ENCODE measurements at regions not wholly inside any gene's neighbourhood (a gene's known extent, or its start where the extent isn't known, plus 50 kb on each side); places are given as distances from the start of the nearest gene placed in this dataset.

DNA sequence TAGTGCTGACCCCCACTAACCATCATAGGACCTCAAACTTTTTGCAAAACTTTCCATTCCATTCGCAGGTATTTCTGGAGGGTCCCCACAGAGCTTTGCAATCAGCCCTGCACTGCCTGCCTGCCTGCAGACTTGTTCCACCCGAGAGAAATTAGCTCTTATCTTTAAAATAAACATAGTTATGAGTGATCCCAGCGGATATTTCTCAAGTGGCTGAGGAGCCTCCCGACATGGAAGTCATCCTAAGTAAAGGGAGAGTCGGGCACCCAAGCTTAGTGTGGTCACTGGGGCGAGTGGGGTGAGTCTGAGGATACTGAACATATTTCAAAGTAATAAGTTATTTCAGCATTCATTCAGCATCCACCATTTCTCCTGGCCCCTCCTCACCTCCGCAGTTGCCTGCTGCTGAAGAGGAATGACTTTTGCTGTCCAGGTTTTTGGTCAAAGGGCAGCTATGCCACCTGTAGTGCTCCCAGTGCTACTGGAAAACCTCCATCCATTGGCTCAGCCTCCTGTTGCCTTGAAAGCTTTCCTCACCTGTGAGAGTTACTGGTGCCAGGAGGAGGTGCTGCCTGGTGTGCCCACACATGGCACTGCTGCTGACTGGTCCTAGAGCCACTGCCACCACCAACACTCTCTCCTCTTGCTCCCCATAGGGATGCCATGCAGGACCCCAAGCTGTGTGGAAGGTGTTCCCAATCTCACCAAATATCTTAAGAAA lies 89.7 kb upstream of the PCSK1 start:
- intact Hi-C loops (cut with DNase I; ENCODE audit: low total_unique reads), result no loop called here
- TF ChIP-seq POLR2A (IDR thresholded peaks at IDR 0.05), result no peak
- TF ChIP-seq, protein P1, sequence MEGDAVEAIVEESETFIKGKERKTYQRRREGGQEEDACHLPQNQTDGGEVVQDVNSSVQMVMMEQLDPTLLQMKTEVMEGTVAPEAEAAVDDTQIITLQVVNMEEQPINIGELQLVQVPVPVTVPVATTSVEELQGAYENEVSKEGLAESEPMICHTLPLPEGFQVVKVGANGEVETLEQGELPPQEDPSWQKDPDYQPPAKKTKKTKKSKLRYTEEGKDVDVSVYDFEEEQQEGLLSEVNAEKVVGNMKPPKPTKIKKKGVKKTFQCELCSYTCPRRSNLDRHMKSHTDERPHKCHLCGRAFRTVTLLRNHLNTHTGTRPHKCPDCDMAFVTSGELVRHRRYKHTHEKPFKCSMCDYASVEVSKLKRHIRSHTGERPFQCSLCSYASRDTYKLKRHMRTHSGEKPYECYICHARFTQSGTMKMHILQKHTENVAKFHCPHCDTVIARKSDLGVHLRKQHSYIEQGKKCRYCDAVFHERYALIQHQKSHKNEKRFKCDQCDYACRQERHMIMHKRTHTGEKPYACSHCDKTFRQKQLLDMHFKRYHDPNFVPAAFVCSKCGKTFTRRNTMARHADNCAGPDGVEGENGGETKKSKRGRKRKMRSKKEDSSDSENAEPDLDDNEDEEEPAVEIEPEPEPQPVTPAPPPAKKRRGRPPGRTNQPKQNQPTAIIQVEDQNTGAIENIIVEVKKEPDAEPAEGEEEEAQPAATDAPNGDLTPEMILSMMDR (IDR thresholded peaks at IDR 0.05), result no peak
- no peak overlapping the region for H3K4me3 ChIP-seq
- DNase-seq, result no peak
- no peaks in the 10 kb centered on the region for H3K36me3 ChIP-seq
- H3K9me3 ChIP-seq, result no peaks in the 10 kb centered on the region
- H3K27ac ChIP-seq, result no peak overlapping the region
- no peaks in the 10 kb centered on the region for H3K27me3 ChIP-seq
- no peaks in the 10 kb centered on the region for H3K4me1 ChIP-seq

DNA sequence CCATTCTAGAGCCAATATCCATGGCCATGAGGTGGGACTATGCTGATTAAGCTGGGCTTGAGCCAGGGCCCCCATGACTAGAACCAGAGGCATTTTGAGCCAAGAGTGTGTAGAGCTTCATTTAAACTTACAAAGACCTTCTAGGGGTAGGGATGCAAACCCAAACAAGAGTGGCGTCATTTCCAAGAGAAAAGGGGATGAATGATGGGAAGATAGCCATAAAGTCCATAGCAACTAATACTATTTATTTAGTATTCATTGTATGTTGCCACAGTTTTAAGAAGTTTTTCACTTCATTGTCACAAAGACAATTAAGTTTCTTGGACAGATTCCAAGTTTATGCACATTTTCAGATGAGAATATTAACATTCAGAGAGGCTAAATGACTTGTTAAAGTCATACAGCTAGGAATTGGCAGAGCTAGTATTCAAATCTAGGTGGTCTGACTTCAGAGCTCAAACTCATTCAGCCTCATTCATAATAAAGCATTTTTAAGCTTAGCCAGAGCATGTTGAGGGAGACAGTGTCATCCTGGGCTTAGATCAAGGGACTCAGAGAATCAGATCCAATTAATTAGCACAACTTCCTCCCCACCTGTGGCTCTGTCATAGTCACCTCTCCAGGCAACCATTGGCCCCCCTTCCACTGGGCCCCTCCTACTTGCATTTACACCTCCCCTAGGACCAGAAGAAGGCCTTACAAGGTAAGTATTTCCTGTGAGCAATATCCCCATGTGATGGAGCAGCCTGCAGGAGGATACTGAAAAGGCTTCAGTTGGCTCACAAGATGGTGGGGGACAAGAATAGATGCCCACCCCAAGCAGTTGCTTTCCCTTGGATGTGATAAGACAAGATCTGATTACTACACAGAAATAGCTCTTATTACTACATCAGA lies 95.0 kb upstream of the PCSK1 start:
- DNase-seq, result no peak
- Histone ChIP-seq H3K9me3 (no peaks in the 10 kb centered on the region), H3K4me1 (no peaks in the 10 kb centered on the region), H3K36me3 (no peaks in the 10 kb centered on the region), H3K27ac (no peak overlapping the region), H3K27me3 (no peaks in the 10 kb centered on the region), H3K4me3 (no peak overlapping the region)
- intact Hi-C loops (cut with DNase I; ENCODE audit: low total_unique reads), result no loop called here
- TF ChIP-seq, protein P1 (IDR thresholded peaks at IDR 0.05), result no peak
- TF ChIP-seq POLR2A (IDR thresholded peaks at IDR 0.05), result no peak

DNA sequence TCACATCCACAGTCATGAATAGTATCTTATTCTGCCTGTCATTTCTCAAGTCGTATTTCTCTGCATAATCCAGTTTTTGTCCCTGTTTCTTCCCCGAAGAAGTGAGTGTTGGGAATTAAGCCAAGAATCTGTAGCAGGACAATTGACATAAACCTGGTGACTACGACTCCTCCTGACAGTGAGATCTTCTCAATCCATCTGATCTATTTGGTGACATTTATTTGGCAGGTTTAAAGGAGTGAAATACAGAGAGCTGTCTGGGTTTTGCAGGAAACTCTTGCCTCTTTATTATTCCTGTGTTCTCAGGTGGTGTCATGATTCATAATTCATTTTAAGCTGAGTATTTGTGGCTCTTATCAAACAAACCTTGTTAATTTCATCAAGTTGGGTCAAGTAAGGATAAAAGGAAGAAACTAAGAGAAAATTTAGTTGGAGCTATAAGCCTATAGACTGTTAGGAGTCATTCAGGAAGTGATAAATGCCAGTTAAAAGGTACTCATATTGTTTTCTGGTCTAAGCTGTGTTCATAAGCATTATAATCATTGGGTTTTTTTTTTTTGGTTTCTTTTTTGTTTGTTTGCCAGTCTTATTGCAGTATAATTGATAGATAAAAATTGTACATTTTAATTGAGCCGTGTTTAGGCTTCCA lies 95.9 kb upstream of the PCSK1 start:
- no peaks in the 10 kb centered on the region for H3K9me3 ChIP-seq
- no peak overlapping the region for H3K4me3 ChIP-seq
- no peak overlapping the region for H3K27ac ChIP-seq
- no peak for DNase-seq
- intact Hi-C loops (cut with DNase I; ENCODE audit: low total_unique reads), result no loop called here
- no peaks in the 10 kb centered on the region for H3K27me3 ChIP-seq
- no peaks in the 10 kb centered on the region for H3K4me1 ChIP-seq
- TF ChIP-seq, protein P1 (IDR thresholded peaks at IDR 0.05), result no peak
- no peak for TF ChIP-seq POLR2A (IDR thresholded peaks at IDR 0.05)
- H3K36me3 ChIP-seq, result no peaks in the 10 kb centered on the region

DNA sequence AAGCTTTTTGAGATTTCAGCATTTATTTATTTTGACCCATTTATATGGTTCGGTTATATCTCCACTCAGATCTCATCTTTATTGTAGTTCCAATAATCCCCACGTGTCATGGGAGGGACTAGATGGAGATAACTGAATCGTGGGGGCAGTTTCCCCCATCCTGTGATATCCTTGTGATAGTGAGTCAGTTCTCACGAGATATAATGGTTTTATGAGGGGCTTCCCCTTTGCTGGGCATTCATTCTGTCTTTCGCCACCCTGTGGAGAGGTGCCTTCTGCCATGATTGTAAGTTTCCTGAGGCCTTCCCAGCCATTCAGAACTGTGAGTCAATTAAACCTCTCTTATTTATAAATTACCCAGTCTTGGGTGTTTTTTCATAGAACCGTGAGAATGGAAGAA lies 96.5 kb upstream of the PCSK1 start:
- intact Hi-C loops (cut with DNase I; ENCODE audit: low total_unique reads), result no loop called here
- Histone ChIP-seq H3K36me3 (no peaks in the 10 kb centered on the region), H3K9me3 (no peaks in the 10 kb centered on the region), H3K27me3 (no peaks in the 10 kb centered on the region), H3K27ac (no peak overlapping the region), H3K4me1 (no peaks in the 10 kb centered on the region), H3K4me3 (no peak overlapping the region)
- DNase-seq, result no peak
- TF ChIP-seq POLR2A (IDR thresholded peaks at IDR 0.05), result no peak
- TF ChIP-seq, protein P1 (IDR thresholded peaks at IDR 0.05), result no peak

DNA sequence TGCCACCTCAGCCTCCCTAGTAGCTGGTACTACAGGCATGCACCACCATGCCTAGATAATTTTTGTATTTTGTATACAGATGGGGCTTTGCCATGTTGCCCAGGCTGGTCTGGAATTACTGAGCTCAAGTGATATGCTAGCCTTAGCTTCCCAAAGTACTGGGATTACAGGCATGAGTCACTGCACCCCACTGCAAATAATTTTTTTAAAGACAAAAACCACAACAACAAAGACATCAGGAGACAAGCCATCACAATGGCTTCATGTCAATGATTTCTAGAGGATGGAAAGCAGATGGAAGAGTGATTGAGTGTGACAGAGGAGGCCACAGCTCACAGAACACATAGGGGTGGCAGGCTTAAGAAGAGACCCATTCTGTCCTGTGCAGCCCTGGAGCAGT lies 97.9 kb upstream of the PCSK1 start:
- H3K27ac ChIP-seq, result no peak overlapping the region
- no peaks in the 10 kb centered on the region for H3K27me3 ChIP-seq
- TF ChIP-seq POLR2A (IDR thresholded peaks at IDR 0.05), result no peak
- TF ChIP-seq, protein P1 (IDR thresholded peaks at IDR 0.05), result no peak
- H3K36me3 ChIP-seq, result no peaks in the 10 kb centered on the region
- no peaks in the 10 kb centered on the region for H3K4me1 ChIP-seq
- no peaks in the 10 kb centered on the region for H3K9me3 ChIP-seq
- no peak for DNase-seq
- intact Hi-C loops (cut with DNase I; ENCODE audit: low total_unique reads), result no loop called here
- no peak overlapping the region for H3K4me3 ChIP-seq

All from uterus (tissue), 3 donors.